ENCODE measurements at regions not wholly inside any gene's neighbourhood (a gene's known extent, or its start where the extent isn't known, plus 50 kb on each side); places are given as distances from the start of the nearest gene placed in this dataset.

DNA sequence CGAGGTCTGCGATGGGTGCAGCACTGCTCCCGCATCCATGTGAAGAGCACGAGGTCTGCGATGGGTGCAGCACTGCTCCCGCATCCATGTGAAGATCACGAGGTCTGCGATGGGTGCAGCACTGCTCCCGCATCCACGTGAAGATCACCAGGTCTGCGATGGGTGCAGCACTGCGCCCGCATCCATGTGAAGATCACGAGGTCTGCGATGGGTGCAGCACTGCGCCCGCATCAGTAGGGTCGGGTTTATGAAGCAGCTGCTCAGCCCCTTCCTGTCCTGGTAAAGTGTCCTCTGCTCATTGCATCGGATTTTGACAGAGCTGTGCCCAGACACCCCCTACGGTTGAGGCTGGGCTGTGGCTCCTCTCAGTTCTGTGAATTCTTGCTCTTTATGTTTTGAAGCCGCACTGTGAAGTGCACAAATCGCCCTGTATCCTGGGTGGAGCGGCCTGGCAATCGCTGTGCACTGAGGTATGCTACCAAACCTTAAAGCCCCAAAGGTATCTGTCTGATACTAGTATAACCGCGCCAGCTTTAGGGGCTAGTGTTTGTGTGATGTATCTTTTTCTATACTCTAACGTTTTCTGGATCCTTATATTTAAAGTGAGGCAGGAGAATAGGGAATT is 98.7 kb downstream of the CPZ start:
- no peak overlapping the region for H3K4me3 ChIP-seq (ENCODE audit: low read length)
- DNase-seq (ENCODE audit: low read depth) = no peak
- TF ChIP-seq, protein P1, sequence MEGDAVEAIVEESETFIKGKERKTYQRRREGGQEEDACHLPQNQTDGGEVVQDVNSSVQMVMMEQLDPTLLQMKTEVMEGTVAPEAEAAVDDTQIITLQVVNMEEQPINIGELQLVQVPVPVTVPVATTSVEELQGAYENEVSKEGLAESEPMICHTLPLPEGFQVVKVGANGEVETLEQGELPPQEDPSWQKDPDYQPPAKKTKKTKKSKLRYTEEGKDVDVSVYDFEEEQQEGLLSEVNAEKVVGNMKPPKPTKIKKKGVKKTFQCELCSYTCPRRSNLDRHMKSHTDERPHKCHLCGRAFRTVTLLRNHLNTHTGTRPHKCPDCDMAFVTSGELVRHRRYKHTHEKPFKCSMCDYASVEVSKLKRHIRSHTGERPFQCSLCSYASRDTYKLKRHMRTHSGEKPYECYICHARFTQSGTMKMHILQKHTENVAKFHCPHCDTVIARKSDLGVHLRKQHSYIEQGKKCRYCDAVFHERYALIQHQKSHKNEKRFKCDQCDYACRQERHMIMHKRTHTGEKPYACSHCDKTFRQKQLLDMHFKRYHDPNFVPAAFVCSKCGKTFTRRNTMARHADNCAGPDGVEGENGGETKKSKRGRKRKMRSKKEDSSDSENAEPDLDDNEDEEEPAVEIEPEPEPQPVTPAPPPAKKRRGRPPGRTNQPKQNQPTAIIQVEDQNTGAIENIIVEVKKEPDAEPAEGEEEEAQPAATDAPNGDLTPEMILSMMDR (conservative IDR thresholded peaks at IDR 0.05; ENCODE audit: low read depth, low read length) = no peak

DNA sequence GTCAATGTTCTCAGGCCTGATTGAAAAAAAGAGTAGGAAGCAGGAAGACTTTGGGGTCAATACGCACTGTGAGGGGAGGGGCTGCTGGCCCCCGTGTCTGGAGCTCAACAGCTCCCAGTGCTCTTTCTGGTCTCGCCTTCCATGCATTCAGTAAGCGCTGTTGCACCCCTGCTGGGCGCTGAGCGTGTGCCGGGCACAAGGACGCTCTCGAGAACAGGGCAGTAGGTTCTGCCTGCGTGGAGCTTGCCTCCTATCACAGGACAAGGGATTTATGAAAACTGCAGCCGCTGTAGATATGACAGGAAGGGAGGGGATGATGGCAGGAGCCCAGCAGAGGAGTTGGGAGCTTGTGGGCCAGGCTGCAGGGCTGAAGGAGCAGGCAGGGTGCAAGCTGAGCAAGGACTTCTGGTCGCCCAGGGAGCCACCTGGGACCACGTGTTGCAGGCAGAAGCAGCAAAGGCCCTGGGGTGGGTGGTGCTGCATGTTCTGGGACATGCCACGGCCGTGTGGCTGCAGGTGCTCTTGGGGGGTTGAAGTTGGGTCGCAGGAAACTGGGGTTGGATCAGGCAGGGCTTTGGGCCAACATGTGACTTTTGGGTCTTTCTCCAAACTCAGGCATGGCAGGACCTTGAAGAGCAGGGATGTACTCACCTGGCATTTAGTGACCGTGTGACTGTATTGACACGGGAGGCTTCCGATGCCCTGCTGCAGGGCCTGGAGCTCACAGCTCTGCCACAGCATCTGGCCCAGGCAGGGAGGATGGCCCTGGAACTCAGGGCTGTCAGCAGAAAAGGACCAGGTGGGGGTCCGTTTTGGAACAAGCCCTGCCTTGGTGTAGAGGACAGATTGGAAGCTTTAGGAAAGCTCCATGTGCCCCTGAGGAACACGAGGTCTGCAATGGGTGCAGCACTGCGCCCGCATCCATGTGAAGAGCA is 97.9 kb downstream of the CPZ start:
- H3K4me3 ChIP-seq (ENCODE audit: low read length) = no peak overlapping the region
- TF ChIP-seq, protein P1 (conservative IDR thresholded peaks at IDR 0.05; ENCODE audit: low read depth, low read length) = no peak
- DNase-seq (ENCODE audit: low read depth) = no peak

DNA sequence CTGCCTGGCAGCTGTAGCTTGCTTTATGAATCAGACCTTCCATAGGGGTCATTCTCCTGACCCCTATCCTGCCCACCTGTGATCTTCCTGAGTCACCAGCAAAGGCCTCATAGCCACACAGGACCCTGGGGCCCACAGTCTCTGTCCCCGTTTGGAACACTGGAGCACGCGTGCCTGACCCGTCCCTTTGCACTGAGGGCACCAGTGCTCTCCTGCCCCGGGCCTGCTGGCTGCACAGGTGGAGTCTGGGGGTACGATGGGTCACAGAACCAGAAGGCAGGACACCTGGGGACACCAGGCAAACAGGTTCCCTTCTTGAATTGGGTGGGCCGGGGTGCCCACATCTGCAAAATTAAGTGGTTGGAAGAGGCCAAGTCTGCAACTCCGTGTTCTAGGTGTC is 97.2 kb downstream of the CPZ start:
- TF ChIP-seq, protein P1 (conservative IDR thresholded peaks at IDR 0.05; ENCODE audit: low read depth, low read length) = no peak
- H3K4me3 ChIP-seq (ENCODE audit: low read length) = no peak overlapping the region
- DNase-seq (ENCODE audit: low read depth) = no peak

DNA sequence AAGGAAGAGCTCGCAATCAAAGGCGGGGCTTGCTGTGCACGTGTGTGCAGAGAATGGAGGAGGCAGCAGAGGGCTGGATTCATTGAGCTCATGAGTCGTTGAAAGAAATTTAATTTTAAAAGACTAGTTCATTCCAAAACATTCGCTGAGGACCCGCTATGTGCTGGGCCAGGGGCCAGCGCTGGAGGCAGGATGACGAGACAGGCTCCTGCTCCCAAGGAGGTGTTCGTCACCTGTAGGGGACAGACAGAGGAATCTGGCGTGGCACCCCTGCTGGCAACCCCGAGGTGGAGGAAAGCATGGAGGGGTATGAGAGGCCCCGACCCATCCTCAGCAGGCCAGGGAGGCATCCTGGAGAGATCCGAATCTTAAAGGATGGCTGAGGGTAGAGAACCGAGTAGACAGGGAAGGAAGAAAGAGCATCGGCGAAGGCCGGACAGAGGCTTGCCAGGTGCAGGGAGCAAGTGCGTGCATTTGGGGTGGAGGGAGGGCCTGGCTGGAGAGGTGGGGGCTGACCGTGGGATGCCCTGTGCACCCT is 96.4 kb downstream of the CPZ start:
- H3K4me3 ChIP-seq (ENCODE audit: low read length) = no peak overlapping the region
- DNase-seq (ENCODE audit: low read depth) = no peak
- TF ChIP-seq, protein P1 (conservative IDR thresholded peaks at IDR 0.05; ENCODE audit: low read depth, low read length) = no peak

DNA sequence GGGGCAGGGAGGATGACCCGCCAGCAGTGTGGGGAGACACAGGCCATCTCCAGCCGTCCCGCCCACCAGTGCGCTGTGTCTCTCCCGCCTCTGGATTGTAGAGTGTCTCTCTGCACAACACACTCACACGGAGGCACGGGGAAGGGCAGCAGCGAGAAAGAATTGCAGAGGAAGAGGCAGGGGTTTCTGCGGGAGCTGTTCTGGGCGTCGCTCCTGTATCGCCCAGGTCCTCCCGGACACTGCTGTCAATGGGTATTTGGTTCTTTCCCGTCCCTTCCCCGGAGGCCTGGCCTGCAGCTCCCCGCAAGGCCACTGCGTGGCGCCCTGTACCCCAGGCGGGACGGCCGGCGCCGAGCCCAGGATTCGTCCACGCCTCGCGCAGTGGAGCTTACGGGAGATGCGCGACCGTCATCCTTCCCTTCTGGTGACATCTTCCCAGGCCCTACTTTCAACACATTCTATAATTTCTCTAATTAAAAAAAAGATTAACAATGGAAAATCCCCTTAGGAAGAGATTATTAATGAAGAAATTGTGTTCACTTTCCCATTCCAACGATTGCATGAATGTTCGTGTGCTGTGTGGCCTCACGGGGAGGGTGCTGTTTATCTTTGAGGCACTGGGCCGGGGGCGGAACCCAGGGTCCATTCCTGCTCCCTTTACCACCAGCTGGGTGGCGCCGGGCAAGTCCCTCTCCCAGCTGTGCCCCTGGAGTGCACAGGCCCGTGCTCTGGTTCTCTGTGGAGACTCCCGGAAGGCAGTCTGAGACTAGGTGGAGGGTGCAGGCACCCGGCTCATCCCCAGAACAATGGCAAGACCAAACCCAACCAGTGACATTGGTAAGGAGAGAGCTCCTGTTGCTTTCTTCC is 95.7 kb downstream of the CPZ start:
- H3K4me3 ChIP-seq (ENCODE audit: low read length) = no peak overlapping the region
- no peak for DNase-seq (ENCODE audit: low read depth)
- TF ChIP-seq, protein P1 (conservative IDR thresholded peaks at IDR 0.05; ENCODE audit: low read depth, low read length) = peak; percentile 48

DNA sequence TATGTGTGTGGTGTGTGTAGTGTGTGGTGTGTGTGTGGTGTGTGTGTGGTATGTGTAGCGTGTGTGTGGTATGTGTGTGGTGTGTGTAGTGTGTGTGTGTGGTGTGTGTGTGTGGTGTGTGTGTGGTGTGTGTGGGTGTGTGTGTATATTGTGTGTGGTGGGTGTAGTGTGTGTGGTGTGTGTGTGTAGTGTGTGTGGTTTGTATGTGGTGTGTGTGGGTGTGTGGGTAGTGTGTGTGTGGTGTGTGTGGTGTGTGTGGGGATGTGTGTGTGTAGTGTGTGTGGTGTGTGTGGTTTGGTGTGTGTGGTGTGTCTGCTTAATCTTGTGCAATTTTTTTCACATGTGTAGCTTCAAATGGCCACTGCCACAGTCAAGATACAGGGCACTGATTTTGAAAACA is 94.5 kb downstream of the CPZ start:
- TF ChIP-seq, protein P1 (conservative IDR thresholded peaks at IDR 0.05; ENCODE audit: low read depth, low read length) = no peak
- H3K4me3 ChIP-seq (ENCODE audit: low read length) = no peak overlapping the region
- DNase-seq (ENCODE audit: low read depth) = no peak

All from retinal pigment epithelial cell (primary cell).